Astrocyte (in vitro differentiated cells and primary cell): ENCODE measurements at regions not wholly inside any gene's neighbourhood (a gene's known extent, or its start where the extent isn't known, plus 50 kb on each side); places are given as distances from the start of the nearest gene placed in this dataset.

Source experiments
- DNase-seq: peaks from one replicate; pipeline ENCODE4 v3.0.0-alpha.2; 2010; ENCODE audit warnings: low read depth
- FAIRE-seq: peaks from 2 replicates; lab custom pipeline; 2011; peaks lifted over from hg19 to GRCh38; lab: Jason Lieb, UNC
- H2AFZ ChIP-seq: 2 replicates; pipeline ENCODE4 v1.6.0; 2012; ENCODE audit warnings: low read depth, low read length, inconsistent platforms
- H3K27ac ChIP-seq: 2 replicates; pipeline ENCODE4 v1.5.1; 2011; ENCODE audit warnings: low read depth, low read length, inconsistent platforms
- H3K27me3 ChIP-seq: 2 replicates; pipeline ENCODE4 v1.6.0; 2011; ENCODE audit warnings: low read length, inconsistent platforms; ENCODE audit not compliant: insufficient read depth
- H3K36me3 ChIP-seq: 2 replicates; pipeline ENCODE4 v1.5.1; 2011; ENCODE audit warnings: low read length, inconsistent platforms; ENCODE audit not compliant: insufficient read depth
- H3K4me1 ChIP-seq: 2 replicates; pipeline ENCODE4 v1.5.1; 2011; ENCODE audit warnings: low read length, inconsistent platforms; ENCODE audit not compliant: insufficient read depth
- H3K4me2 ChIP-seq: 2 replicates; pipeline ENCODE4 v1.6.0; 2012; ENCODE audit warnings: low read length, inconsistent platforms
- H3K4me3 ChIP-seq: 2 replicates; pipeline ENCODE4 v1.5.1; 2011; ENCODE audit warnings: low read depth, mild to moderate bottlenecking, low read length, inconsistent platforms; ENCODE audit not compliant: insufficient read depth
- H3K79me2 ChIP-seq: 2 replicates; pipeline ENCODE4 v1.6.0; 2012; ENCODE audit warnings: mild to moderate bottlenecking, low read length, inconsistent platforms; ENCODE audit not compliant: insufficient read depth
- H3K9ac ChIP-seq: 2 replicates; pipeline ENCODE4 v1.6.0; 2012; ENCODE audit warnings: mild to moderate bottlenecking, low read length, inconsistent platforms
- H3K9me3 ChIP-seq: 2 replicates; pipeline ENCODE4 v1.5.1; 2012; ENCODE audit warnings: low read depth, mild to moderate bottlenecking, low read length, inconsistent platforms; ENCODE audit not compliant: insufficient read depth
- H4K20me1 ChIP-seq: 2 replicates; pipeline ENCODE4 v1.6.0; 2012; ENCODE audit warnings: low read length, inconsistent platforms; ENCODE audit not compliant: insufficient read depth
- H3K27ac Mint-ChIP-seq: one replicate; pipeline ENCODE4 v1.8.0; 2021; ENCODE audit warnings: mild to moderate bottlenecking, mixed read lengths; ENCODE audit not compliant: unreplicated experiment
- H3K27me3 Mint-ChIP-seq: one replicate; pipeline ENCODE4 v1.8.0; 2021; ENCODE audit warnings: low read depth, mixed read lengths; ENCODE audit not compliant: unreplicated experiment
- H3K36me3 Mint-ChIP-seq: one replicate; pipeline ENCODE4 v1.8.0; 2021; ENCODE audit warnings: low read depth, mixed read lengths; ENCODE audit not compliant: unreplicated experiment
- H3K4me1 Mint-ChIP-seq: one replicate; pipeline ENCODE4 v1.8.0; 2021; ENCODE audit warnings: low read depth, mixed read lengths; ENCODE audit not compliant: unreplicated experiment
- H3K4me3 Mint-ChIP-seq: one replicate; pipeline ENCODE4 v1.8.0; 2021; ENCODE audit warnings: mild to moderate bottlenecking, moderate library complexity, mixed read lengths; ENCODE audit not compliant: unreplicated experiment
- H3K9me3 Mint-ChIP-seq: one replicate; pipeline ENCODE4 v1.8.0; 2021; ENCODE audit warnings: mild to moderate bottlenecking, mixed read lengths; ENCODE audit not compliant: unreplicated experiment
- CTCF ChIP-seq: IDR thresholded peaks from 2 replicates; pipeline ENCODE4 v1.5.1; 2011; ENCODE audit warnings: low read depth, mild to moderate bottlenecking, inconsistent platforms, low read length, moderate library complexity; ENCODE audit not compliant: insufficient read depth
- EZH2 ChIP-seq: IDR thresholded peaks from 2 replicates; pipeline ENCODE4 v1.6.1; 2012; ENCODE audit warnings: mild to moderate bottlenecking, low read length, inconsistent platforms; ENCODE audit not compliant: insufficient read depth

- peaks cover 16% of the 10 kb centered on the region for H3K4me1 Mint-ChIP-seq
- H3K9ac ChIP-seq = no peak overlapping the region
- H3K27me3 ChIP-seq = no peaks in the 10 kb centered on the region
- H3K27ac ChIP-seq = no peak overlapping the region
- no peaks in the 10 kb centered on the region for H3K36me3 ChIP-seq
- FAIRE-seq (no peak), DNase-seq (no peak)
- no peak overlapping the region for H3K4me2 ChIP-seq
- H2AFZ ChIP-seq = no peak overlapping the region
- H3K9me3 ChIP-seq = no peaks in the 10 kb centered on the region
- no peak overlapping the region for H3K4me3 Mint-ChIP-seq
- H3K79me2 ChIP-seq = no peaks in the 10 kb centered on the region
- H3K4me3 ChIP-seq = no peak overlapping the region
- no peaks in the 10 kb centered on the region for H3K36me3 Mint-ChIP-seq
- no peaks in the 10 kb centered on the region for H4K20me1 ChIP-seq
- TF ChIP-seq CTCF = no peak
- no peak for TF ChIP-seq EZH2
- H3K27ac Mint-ChIP-seq = no peak overlapping the region
- no peaks in the 10 kb centered on the region for H3K9me3 Mint-ChIP-seq
- H3K4me1 ChIP-seq = no peaks in the 10 kb centered on the region
- H3K27me3 Mint-ChIP-seq = no peaks in the 10 kb centered on the region
Measured at GRCh38 chr6:71527886-71528285, 239.3 kb downstream of the OGFRL1 start.

DNA sequence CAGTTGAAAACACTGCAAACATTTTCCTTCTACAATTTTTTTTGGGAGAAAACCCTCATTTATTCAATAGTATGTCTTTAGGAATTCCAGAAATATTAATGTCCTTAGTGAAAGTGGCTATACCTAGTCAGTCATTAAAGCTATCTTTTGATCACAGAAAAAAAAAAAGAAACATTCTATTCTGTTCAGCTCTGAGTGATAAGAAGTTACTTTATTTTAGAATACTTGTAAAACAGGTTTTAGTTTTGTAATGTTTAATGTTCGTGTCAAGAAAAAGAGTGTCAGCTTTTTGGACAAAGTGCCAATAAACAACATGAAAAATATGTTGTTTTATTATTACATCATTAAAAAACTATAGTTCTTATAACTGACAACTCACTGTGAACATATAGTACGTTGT, 240.4 kb downstream of the OGFRL1 start:
- FAIRE-seq = no peak
- TF ChIP-seq CTCF = no peak
- TF ChIP-seq EZH2 = no peak
- Mint-ChIP-seq H3K4me3 (no peak overlapping the region), H3K9me3 (no peaks in the 10 kb centered on the region), H3K36me3 (no peaks in the 10 kb centered on the region), H3K27ac (no peak overlapping the region), H3K4me1 (peaks cover 16% of the 10 kb centered on the region), H3K27me3 (no peaks in the 10 kb centered on the region)
- Histone ChIP-seq H3K9ac (no peak overlapping the region), H3K9me3 (no peaks in the 10 kb centered on the region), H3K36me3 (no peaks in the 10 kb centered on the region), H4K20me1 (no peaks in the 10 kb centered on the region), H3K79me2 (no peaks in the 10 kb centered on the region), H3K4me2 (no peak overlapping the region), H3K27me3 (no peaks in the 10 kb centered on the region), H3K4me1 (no peaks in the 10 kb centered on the region), H3K4me3 (no peak overlapping the region), H3K27ac (no peak overlapping the region), H2AFZ (no peak overlapping the region)
- no peak for DNase-seq

DNA sequence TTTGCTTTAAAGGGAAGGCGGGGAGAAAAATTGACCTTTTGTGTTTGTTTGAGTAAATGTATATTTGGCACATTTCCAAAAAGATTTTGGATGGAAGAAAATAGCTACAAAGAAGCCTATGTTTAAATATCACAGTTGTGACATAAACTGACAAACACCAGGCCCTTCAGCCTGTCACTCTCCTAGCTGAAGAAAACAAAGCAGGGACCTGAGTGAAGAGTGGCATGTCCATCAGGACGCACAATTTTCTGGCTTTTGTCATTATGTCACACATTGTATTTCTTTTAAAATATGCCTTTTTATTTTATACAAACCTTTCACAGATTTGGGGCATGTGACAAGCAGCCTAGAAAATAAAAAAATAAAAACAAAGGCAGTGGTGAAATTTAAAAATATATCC, 241.2 kb downstream of the OGFRL1 start:
- Mint-ChIP-seq H3K9me3 (no peaks in the 10 kb centered on the region), H3K4me1 (peaks cover 16% of the 10 kb centered on the region), H3K4me3 (no peak overlapping the region), H3K36me3 (no peaks in the 10 kb centered on the region), H3K27ac (no peak overlapping the region), H3K27me3 (no peaks in the 10 kb centered on the region)
- no peak overlapping the region for H2AFZ ChIP-seq
- TF ChIP-seq EZH2 (no peak), CTCF (no peak)
- H3K27ac ChIP-seq = no peak overlapping the region
- H3K9ac ChIP-seq = no peak overlapping the region
- no peaks in the 10 kb centered on the region for H4K20me1 ChIP-seq
- H3K79me2 ChIP-seq = no peaks in the 10 kb centered on the region
- no peaks in the 10 kb centered on the region for H3K4me1 ChIP-seq
- DNase-seq (no peak), FAIRE-seq (no peak)
- no peak overlapping the region for H3K4me3 ChIP-seq
- no peaks in the 10 kb centered on the region for H3K27me3 ChIP-seq
- no peaks in the 10 kb centered on the region for H3K9me3 ChIP-seq
- no peaks in the 10 kb centered on the region for H3K36me3 ChIP-seq
- no peak overlapping the region for H3K4me2 ChIP-seq
